SK-N-SH treated with all-trans-retinoic acid at 6 μM for 48 hours (cell line): ENCODE measurements at regions not wholly inside any gene's neighbourhood (a gene's known extent, or its start where the extent isn't known, plus 50 kb on each side); places are given as distances from the start of the nearest gene placed in this dataset.

Experiments used
- ATAC-seq: fragments of 200-7000 bp; cut with Tn5 transposase; 3 replicates; pipeline ENCODE4 v1.9.1; 2020; ENCODE audit warnings: mild to moderate bottlenecking, moderate library complexity
- ARNTL ChIP-seq: fragments of 450-650 bp; formaldehyde crosslinking; IDR thresholded peaks from 2 replicates; pipeline ENCODE4 v1.5.0; 2020; ENCODE audit warnings: low read depth, mild to moderate bottlenecking, moderate library complexity, borderline replicate concordance
- CSDC2 ChIP-seq: fragments of 250-450 bp; sonication (Bioruptor Pico); IDR thresholded peaks from 2 replicates; pipeline ENCODE4 v1.5.0; 2020; ENCODE audit warnings: mild to moderate bottlenecking, moderate library complexity
- ESRRG ChIP-seq: fragments of 250-450 bp; sonication (Bioruptor Pico); IDR thresholded peaks from 2 replicates; pipeline ENCODE4 v1.6.1; 2021; ENCODE audit warnings: mild to moderate bottlenecking
- GLIS3 ChIP-seq: fragments of 250-450 bp; sonication (Bioruptor Pico); IDR thresholded peaks from 2 replicates; pipeline ENCODE4 v1.5.0; 2020; ENCODE audit warnings: mild to moderate bottlenecking, moderate library complexity
- ISL1 ChIP-seq: fragments of 250-450 bp; sonication (Bioruptor Pico); IDR thresholded peaks from 2 replicates; pipeline ENCODE4 v2.1.2; 2022; ENCODE audit warnings: mild to moderate bottlenecking, moderate library complexity
- OSR1 ChIP-seq: fragments of 250-450 bp; sonication (Bioruptor Pico); IDR thresholded peaks from 2 replicates; pipeline ENCODE4 v1.8.0; 2022; ENCODE audit warnings: moderate library complexity, mild to moderate bottlenecking, inconsistent platforms
- POU6F1 ChIP-seq: fragments of 250-450 bp; sonication (Bioruptor Pico); IDR thresholded peaks from 2 replicates; pipeline ENCODE4 v1.8.0; 2021; ENCODE audit warnings: low read depth, mild to moderate bottlenecking, moderate library complexity, borderline replicate concordance
- PPARA ChIP-seq: fragments of 250-450 bp; sonication (Bioruptor Pico); IDR thresholded peaks from 2 replicates; pipeline ENCODE4 v1.5.0; 2020; ENCODE audit warnings: mild to moderate bottlenecking, borderline replicate concordance
- RARB ChIP-seq: fragments of 250-450 bp; sonication (Bioruptor Pico); IDR thresholded peaks from 2 replicates; pipeline ENCODE4 v1.8.0; 2021; ENCODE audit warnings: mild to moderate bottlenecking, moderate library complexity
- SNAI2 ChIP-seq: fragments of 250-450 bp; sonication (Bioruptor Pico); IDR thresholded peaks from 2 replicates; pipeline ENCODE4 v1.5.0; 2020; ENCODE audit warnings: mild to moderate bottlenecking, moderate library complexity
- TCF4 ChIP-seq: fragments of 250-450 bp; sonication (Bioruptor Pico); IDR thresholded peaks from 2 replicates; pipeline ENCODE4 v1.8.0; 2021; ENCODE audit warnings: mild to moderate bottlenecking, moderate library complexity, borderline replicate concordance
- TOX ChIP-seq: fragments of 250-450 bp; sonication (Bioruptor Pico); IDR thresholded peaks from 2 replicates; pipeline ENCODE4 v1.8.0; 2021; ENCODE audit warnings: mild to moderate bottlenecking, moderate library complexity, borderline replicate concordance
- ZFP3 ChIP-seq: fragments of 250-450 bp; sonication (Bioruptor Pico); IDR thresholded peaks from 2 replicates; pipeline ENCODE4 v1.5.0; 2020; ENCODE audit warnings: mild to moderate bottlenecking, moderate library complexity
- ZFP30 ChIP-seq: fragments of 450-650 bp; formaldehyde crosslinking; IDR thresholded peaks from 2 replicates; pipeline ENCODE4 v1.5.0; 2022; ENCODE audit warnings: mild to moderate bottlenecking, moderate library complexity
- ZNF565 ChIP-seq: fragments of 450-650 bp; formaldehyde crosslinking; conservative IDR thresholded peaks from 2 replicates; pipeline ENCODE4 v1.5.0; 2020; ENCODE audit warnings: low read depth, mild to moderate bottlenecking, moderate library complexity
- ZNF8 ChIP-seq: fragments of 450-650 bp; formaldehyde crosslinking; IDR thresholded peaks from 2 replicates; pipeline ENCODE4 v1.5.0; 2020; ENCODE audit warnings: mild to moderate bottlenecking, moderate library complexity
- TF ChIP-seq, protein P1 (sequence below): fragments of 250-450 bp; sonication (Bioruptor Pico); IDR thresholded peaks from 2 replicates; pipeline ENCODE4 v1.5.1; 2020; ENCODE audit warnings: low read depth, mild to moderate bottlenecking, moderate library complexity
- TF ChIP-seq, protein P2 (sequence below): fragments of 250-450 bp; sonication (Bioruptor Pico); IDR thresholded peaks from 2 replicates; pipeline ENCODE4 v1.5.0; 2020; ENCODE audit warnings: mild to moderate bottlenecking, moderate library complexity
- TF ChIP-seq, protein P3 (sequence below): fragments of 250-450 bp; sonication (Bioruptor Pico); IDR thresholded peaks from 2 replicates; pipeline ENCODE4 v1.8.0; 2020; ENCODE audit warnings: mild to moderate bottlenecking, moderate library complexity, borderline replicate concordance

GRCh38 chr5:92126182-92126581 is 743.1 kb upstream of the ARRDC3 start (continued):
- TF ChIP-seq POU6F1 (CRISPR knock-in tag): no peak
- TF ChIP-seq PPARA: no peak
- TF ChIP-seq ZNF565 (CRISPR knock-in tag): no peak
- TF ChIP-seq SNAI2: no peak
- TF ChIP-seq, protein P1, sequence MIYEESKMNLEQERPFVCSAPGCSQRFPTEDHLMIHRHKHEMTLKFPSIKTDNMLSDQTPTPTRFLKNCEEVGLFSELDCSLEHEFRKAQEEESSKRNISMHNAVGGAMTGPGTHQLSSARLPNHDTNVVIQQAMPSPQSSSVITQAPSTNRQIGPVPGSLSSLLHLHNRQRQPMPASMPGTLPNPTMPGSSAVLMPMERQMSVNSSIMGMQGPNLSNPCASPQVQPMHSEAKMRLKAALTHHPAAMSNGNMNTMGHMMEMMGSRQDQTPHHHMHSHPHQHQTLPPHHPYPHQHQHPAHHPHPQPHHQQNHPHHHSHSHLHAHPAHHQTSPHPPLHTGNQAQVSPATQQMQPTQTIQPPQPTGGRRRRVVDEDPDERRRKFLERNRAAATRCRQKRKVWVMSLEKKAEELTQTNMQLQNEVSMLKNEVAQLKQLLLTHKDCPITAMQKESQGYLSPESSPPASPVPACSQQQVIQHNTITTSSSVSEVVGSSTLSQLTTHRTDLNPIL: no peak
- no peak for TF ChIP-seq ARNTL (CRISPR knock-in tag)
- no peak for TF ChIP-seq ISL1 (CRISPR knock-in tag)
- TF ChIP-seq OSR1 (CRISPR knock-in tag): no peak

DNA sequence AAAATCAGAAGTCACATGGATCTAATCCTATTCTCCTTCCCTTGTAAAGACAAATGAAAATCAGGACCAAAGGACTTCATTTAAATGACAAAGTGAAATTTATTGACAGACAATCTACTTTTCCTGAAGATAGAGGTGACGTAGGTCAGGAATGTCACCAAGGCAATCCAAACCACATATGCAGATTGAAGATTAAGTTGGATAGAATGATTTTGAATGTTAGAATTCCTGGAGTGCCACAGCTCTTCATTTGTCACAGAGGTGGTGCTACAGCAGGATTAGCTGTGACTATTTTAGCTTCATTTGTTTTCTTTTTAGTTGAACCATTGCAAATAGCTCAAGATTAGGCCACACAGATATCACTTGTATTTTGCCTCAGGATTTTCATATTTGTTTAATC is 736.0 kb upstream of the ARRDC3 start:
- TF ChIP-seq, protein P2, sequence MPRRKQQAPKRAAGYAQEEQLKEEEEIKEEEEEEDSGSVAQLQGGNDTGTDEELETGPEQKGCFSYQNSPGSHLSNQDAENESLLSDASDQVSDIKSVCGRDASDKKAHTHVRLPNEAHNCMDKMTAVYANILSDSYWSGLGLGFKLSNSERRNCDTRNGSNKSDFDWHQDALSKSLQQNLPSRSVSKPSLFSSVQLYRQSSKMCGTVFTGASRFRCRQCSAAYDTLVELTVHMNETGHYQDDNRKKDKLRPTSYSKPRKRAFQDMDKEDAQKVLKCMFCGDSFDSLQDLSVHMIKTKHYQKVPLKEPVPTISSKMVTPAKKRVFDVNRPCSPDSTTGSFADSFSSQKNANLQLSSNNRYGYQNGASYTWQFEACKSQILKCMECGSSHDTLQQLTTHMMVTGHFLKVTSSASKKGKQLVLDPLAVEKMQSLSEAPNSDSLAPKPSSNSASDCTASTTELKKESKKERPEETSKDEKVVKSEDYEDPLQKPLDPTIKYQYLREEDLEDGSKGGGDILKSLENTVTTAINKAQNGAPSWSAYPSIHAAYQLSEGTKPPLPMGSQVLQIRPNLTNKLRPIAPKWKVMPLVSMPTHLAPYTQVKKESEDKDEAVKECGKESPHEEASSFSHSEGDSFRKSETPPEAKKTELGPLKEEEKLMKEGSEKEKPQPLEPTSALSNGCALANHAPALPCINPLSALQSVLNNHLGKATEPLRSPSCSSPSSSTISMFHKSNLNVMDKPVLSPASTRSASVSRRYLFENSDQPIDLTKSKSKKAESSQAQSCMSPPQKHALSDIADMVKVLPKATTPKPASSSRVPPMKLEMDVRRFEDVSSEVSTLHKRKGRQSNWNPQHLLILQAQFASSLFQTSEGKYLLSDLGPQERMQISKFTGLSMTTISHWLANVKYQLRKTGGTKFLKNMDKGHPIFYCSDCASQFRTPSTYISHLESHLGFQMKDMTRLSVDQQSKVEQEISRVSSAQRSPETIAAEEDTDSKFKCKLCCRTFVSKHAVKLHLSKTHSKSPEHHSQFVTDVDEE (CRISPR knock-in tag): no peak
- no peak for TF ChIP-seq CSDC2 (CRISPR knock-in tag)
- TF ChIP-seq PPARA: no peak
- TF ChIP-seq ESRRG (CRISPR knock-in tag): no peak
- TF ChIP-seq, protein P1: no peak
- TF ChIP-seq ZFP3 (CRISPR knock-in tag): no peak
- TF ChIP-seq, protein P3, sequence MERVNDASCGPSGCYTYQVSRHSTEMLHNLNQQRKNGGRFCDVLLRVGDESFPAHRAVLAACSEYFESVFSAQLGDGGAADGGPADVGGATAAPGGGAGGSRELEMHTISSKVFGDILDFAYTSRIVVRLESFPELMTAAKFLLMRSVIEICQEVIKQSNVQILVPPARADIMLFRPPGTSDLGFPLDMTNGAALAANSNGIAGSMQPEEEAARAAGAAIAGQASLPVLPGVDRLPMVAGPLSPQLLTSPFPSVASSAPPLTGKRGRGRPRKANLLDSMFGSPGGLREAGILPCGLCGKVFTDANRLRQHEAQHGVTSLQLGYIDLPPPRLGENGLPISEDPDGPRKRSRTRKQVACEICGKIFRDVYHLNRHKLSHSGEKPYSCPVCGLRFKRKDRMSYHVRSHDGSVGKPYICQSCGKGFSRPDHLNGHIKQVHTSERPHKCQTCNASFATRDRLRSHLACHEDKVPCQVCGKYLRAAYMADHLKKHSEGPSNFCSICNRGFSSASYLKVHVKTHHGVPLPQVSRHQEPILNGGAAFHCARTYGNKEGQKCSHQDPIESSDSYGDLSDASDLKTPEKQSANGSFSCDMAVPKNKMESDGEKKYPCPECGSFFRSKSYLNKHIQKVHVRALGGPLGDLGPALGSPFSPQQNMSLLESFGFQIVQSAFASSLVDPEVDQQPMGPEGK: no peak
- TF ChIP-seq RARB (CRISPR knock-in tag): no peak
- no peak for TF ChIP-seq TOX (CRISPR knock-in tag)
- no peak for TF ChIP-seq POU6F1 (CRISPR knock-in tag)
- no peak for TF ChIP-seq ZFP30
- no peak for TF ChIP-seq GLIS3 (CRISPR knock-in tag)
- TF ChIP-seq ZNF565 (CRISPR knock-in tag): no peak
- ATAC-seq: no peak

DNA sequence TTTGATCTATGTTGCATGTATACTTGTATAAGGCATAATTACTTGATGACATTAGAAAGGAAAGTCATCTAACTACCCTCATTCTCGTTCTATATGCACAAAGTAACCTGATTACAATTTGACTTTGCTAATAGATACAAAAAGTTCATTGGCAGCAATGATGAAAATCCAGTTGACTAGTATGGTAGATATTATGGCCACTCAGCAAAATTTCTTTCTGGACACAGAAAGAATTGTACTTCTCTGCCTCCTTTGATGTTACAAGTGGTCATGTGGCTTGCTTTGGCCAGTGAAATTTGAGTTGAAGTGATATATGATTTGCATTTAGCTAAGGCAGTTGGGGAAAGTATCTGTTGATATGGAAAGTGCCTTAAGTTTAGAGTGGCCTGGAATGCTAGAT is 723.7 kb upstream of the ARRDC3 start:
- TF ChIP-seq CSDC2 (CRISPR knock-in tag): no peak
- TF ChIP-seq POU6F1 (CRISPR knock-in tag): no peak
- TF ChIP-seq RARB (CRISPR knock-in tag): no peak
- no peak for TF ChIP-seq ISL1 (CRISPR knock-in tag)
- TF ChIP-seq ARNTL (CRISPR knock-in tag): no peak
- TF ChIP-seq ZNF8 (CRISPR knock-in tag): no peak
- TF ChIP-seq, protein P1: no peak
- no peak for TF ChIP-seq TCF4 (CRISPR knock-in tag)
- no peak for TF ChIP-seq ZFP30
- TF ChIP-seq TOX (CRISPR knock-in tag): no peak
- TF ChIP-seq, protein P3: no peak
- no peak for ATAC-seq
